H54 (cell line): ENCODE measurements at regions not wholly inside any gene's neighbourhood (a gene's known extent, or its start where the extent isn't known, plus 50 kb on each side); places are given as distances from the start of the nearest gene placed in this dataset.

Experiments
- DNase-seq: peaks from one replicate; pipeline ENCODE4 v3.0.0; 2011; ENCODE audit warnings: low spot score, mixed read lengths; ENCODE audit not compliant: insufficient read length
- FAIRE-seq: peaks from 3 replicates; lab custom pipeline; 2011; peaks lifted over from hg19 to GRCh38; lab: Jason Lieb, UNC
- POLR2A ChIP-seq: IDR thresholded peaks from 2 replicates; pipeline ENCODE4 v1.6.1; 2011; ENCODE audit warnings: low read depth, mild to moderate bottlenecking, low read length

DNA sequence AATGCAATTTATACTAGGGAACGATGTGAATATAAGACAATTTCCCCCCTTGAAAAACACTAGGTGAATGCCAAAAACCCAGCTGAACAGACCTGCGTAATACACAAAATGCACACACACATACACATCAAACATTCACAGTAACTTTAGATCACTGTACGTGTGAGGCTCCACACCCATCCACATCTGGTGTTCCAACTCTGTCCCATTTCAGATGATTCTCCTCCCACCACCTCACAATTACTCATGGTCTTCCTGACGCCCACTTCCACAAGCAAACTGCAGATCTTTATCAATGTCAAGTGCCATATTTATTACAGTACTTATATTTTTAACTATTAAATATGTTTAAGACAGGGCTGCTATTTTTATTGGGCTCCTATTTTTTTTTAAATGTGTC is 57.8 kb upstream of the TENM4 start:
- FAIRE-seq (no peak), DNase-seq (no peak)
- no peak for TF ChIP-seq POLR2A

GRCh38 chr11:79493555-79494171 is 52.8 kb upstream of the TENM4 start:
- DNase-seq (peak; percentile 90), FAIRE-seq (peak; percentile 86)
- no peak for TF ChIP-seq POLR2A

DNA sequence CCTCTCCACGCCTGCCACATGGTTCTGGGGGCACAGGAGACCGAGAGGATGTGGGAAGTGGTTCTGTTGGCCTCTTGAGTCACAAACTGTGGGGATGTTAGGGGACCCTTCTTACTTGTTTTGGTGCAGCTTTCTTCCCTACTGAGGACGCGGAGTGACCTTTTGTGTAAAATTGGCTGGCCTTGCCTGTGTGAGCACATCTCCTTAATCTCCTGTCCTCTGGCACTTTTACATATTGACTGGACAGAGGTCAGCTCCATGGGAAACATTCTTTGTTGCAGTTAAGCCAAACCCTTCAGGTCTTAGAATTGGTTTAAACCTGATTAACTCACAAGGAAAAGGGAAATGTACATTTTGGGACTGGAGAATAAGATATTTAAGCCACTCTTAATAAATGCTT is 51.2 kb upstream of the TENM4 start:
- no peak for FAIRE-seq
- no peak for TF ChIP-seq POLR2A
- no peak for DNase-seq
